Ascending aorta (tissue), 2 donors: ENCODE measurements at regions not wholly inside any gene's neighbourhood (a gene's known extent, or its start where the extent isn't known, plus 50 kb on each side); places are given as distances from the start of the nearest gene placed in this dataset.

Experiments
- DNase-seq, 2 donors: peaks; one replicate each; pipeline ENCODE4 v3.0.0-alpha.2; 2019; ENCODE audit warnings: low spot score in 2 of 2
- H3K27ac ChIP-seq, 2 donors: fragments of 200-600 bp; sonication (generic); one replicate each; pipeline ENCODE4 v1.5.1; 2016 to 2017; ENCODE audit warnings: mild to moderate bottlenecking in 1 of 2
- H3K27me3 ChIP-seq: fragments of 200-600 bp; sonication (generic); one replicate; pipeline ENCODE4 v1.5.1; 2017
- H3K36me3 ChIP-seq, 2 donors: fragments of 200-600 bp; sonication (generic); one replicate each; pipeline ENCODE4 v1.5.1; 2016
- H3K4me1 ChIP-seq, 2 donors: fragments of 200-600 bp; sonication (generic); one replicate each; pipeline ENCODE4 v1.5.1; 2016 to 2017; ENCODE audit warnings: mild to moderate bottlenecking in 1 of 2
- H3K4me3 ChIP-seq, 2 donors: fragments of 200-600 bp; sonication (generic); one replicate each; pipeline ENCODE4 v1.5.1; 2016 to 2017; ENCODE audit warnings: mild to moderate bottlenecking in 1 of 2
- H3K9me3 ChIP-seq, 2 donors: fragments of 200-600 bp; sonication (generic); one replicate each; pipeline ENCODE4 v1.5.1; 2016
- CTCF ChIP-seq, 3 experiments: fragments of 200-600 bp in 2 of 3; fragments of 450-650 bp in 1 of 3; sonication (generic) in 2 of 3; IDR thresholded peaks; one replicate each; pipeline ENCODE4 v1.5.1; 2016 to 2019; ENCODE audit warnings: antibody characterized with exemption in 3 of 3, mild to moderate bottlenecking in 1 of 3, moderate library complexity in 1 of 3
- intact Hi-C: fragments of 100-400 bp; cut with DNase I; formaldehyde crosslinking; loops from one replicate; pipeline ENCODE4 v1.15.1; 2023

GRCh38 chr3:72150634-72151412, 365.9 kb upstream of the PROK2 start:
- Histone ChIP-seq H3K27me3 (no peaks in the 10 kb centered on the region), H3K27ac (no peak overlapping the region), H3K9me3 (no peaks in the 10 kb centered on the region), H3K4me1 (peaks cover 4 to 24% of the 10 kb centered on the region in 2 donors), H3K4me3 (no peak overlapping the region), H3K36me3 (no peaks in the 10 kb centered on the region)
- intact Hi-C loops = loop anchor here (5.0 kb wide), 2 partner anchors 54 to 96 kb away; no protein-coding TSS in a partner anchor
- no peak for TF ChIP-seq CTCF (IDR thresholded peaks at IDR 0.05)
- DNase-seq = no peak

- DNase-seq = no peak
- intact Hi-C loops = loop anchor here (5.0 kb wide), 2 partner anchors 52 to 98 kb away; no protein-coding TSS in a partner anchor
- Histone ChIP-seq H3K36me3 (no peaks in the 10 kb centered on the region), H3K4me1 (peaks cover 4 to 15% of the 10 kb centered on the region in 2 donors), H3K27me3 (no peaks in the 10 kb centered on the region), H3K9me3 (no peaks in the 10 kb centered on the region), H3K4me3 (no peak overlapping the region), H3K27ac (no peak overlapping the region)
- TF ChIP-seq CTCF (IDR thresholded peaks at IDR 0.05) = no peak
These were observed 364.8 kb upstream of the PROK2 start for GRCh38 chr3:72149645-72150300.

- H3K36me3 ChIP-seq = no peaks in the 10 kb centered on the region
- H3K9me3 ChIP-seq = no peaks in the 10 kb centered on the region
- no peaks in the 10 kb centered on the region for H3K27me3 ChIP-seq
- H3K4me3 ChIP-seq = no peak overlapping the region
- H3K27ac ChIP-seq = no peak overlapping the region
- TF ChIP-seq CTCF (IDR thresholded peaks at IDR 0.05) = no peak
- peaks cover 4 to 12% of the 10 kb centered on the region in 2 donors for H3K4me1 ChIP-seq
- intact Hi-C loops = no loop called here
- DNase-seq = no peak
These were observed 362.7 kb upstream of the PROK2 start for GRCh38 chr3:72147600-72147999.

GRCh38 chr3:72145506-72146380, 360.8 kb upstream of the PROK2 start:
- Histone ChIP-seq H3K4me3 (no peak overlapping the region), H3K4me1 (peaks cover 4 to 10% of the 10 kb centered on the region in 2 donors), H3K27me3 (no peaks in the 10 kb centered on the region), H3K9me3 (no peaks in the 10 kb centered on the region), H3K36me3 (no peaks in the 10 kb centered on the region), H3K27ac (no peak overlapping the region)
- DNase-seq = peak in 1 of 2 donors; percentile 77
- TF ChIP-seq CTCF (IDR thresholded peaks at IDR 0.05) = no peak
- intact Hi-C loops = no loop called here

- H3K9me3 ChIP-seq = no peaks in the 10 kb centered on the region
- no peak for DNase-seq
- no peaks in the 10 kb centered on the region for H3K36me3 ChIP-seq
- H3K4me3 ChIP-seq = no peak overlapping the region
- H3K27me3 ChIP-seq = no peaks in the 10 kb centered on the region
- intact Hi-C loops = no loop called here
- peaks cover 4 to 10% of the 10 kb centered on the region in 2 donors for H3K4me1 ChIP-seq
- TF ChIP-seq CTCF (IDR thresholded peaks at IDR 0.05) = no peak
- H3K27ac ChIP-seq = no peak overlapping the region
These were observed 360.0 kb upstream of the PROK2 start for GRCh38 chr3:72144773-72145505.
